Caco-2 (cell line): ENCODE measurements at regions not wholly inside any gene's neighbourhood (a gene's known extent, or its start where the extent isn't known, plus 50 kb on each side); places are given as distances from the start of the nearest gene placed in this dataset.

Experiments used
- BruUV-seq: library from RNA; stranded (reverse); fragments of 400-500 nt; replicated peaks from 2 replicates; lab custom pipeline; 2021; lab: Mats Ljungman, UMichigan
- CTCF ChIA-PET: fragments of 300-600 bp; sonication (Branson Sonifier 250); formaldehyde crosslinking; loops from one replicate; lab custom pipeline; 2022; ENCODE audit warnings: antibody characterized with exemption; lab: Charles Lee
- POLR2A ChIA-PET: fragments of 300-600 bp; sonication (Branson Sonifier 250); formaldehyde crosslinking; loops from one replicate; lab custom pipeline; 2022; ENCODE audit warnings: antibody characterized with exemption; lab: Charles Lee
- DNase-seq, 2 experiments: peaks; one replicate each; pipeline versions ENCODE4 v3.0.0 to v3.0.0-alpha.2; 2020 to 2022
- H3K27me3 ChIP-seq: replicated peaks from 2 replicates; pipeline ENCODE4 v1.6.0; 2011; ENCODE audit warnings: low read length; ENCODE audit not compliant: control insufficient read depth, insufficient read depth
- H3K36me3 ChIP-seq: 2 replicates; pipeline ENCODE4 v1.5.1; 2011; ENCODE audit warnings: low read length; ENCODE audit not compliant: control insufficient read depth, insufficient read depth
- H3K4me1 ChIP-seq: fragments of 250-450 bp; sonication (Bioruptor Pico); 2 replicates; pipeline ENCODE4 v1.5.1; 2020; ENCODE audit warnings: mild to moderate bottlenecking
- H3K4me3 ChIP-seq: 2 replicates; pipeline ENCODE4 v1.5.1; 2011; ENCODE audit warnings: low read depth, mild to moderate bottlenecking, control low read depth, low read length
- H3K9me3 ChIP-seq: fragments of 250-450 bp; sonication (Bioruptor Pico); 2 replicates; pipeline ENCODE4 v1.5.1; 2020; ENCODE audit warnings: mild to moderate bottlenecking, moderate library complexity
- H3K27ac Mint-ChIP-seq: one replicate; pipeline ENCODE4 v1.8.0; 2022; ENCODE audit warnings: mixed read lengths; ENCODE audit not compliant: unreplicated experiment
- H3K27me3 Mint-ChIP-seq: one replicate; pipeline ENCODE4 v1.8.0; 2022; ENCODE audit warnings: mixed read lengths; ENCODE audit not compliant: insufficient read depth, unreplicated experiment
- H3K36me3 Mint-ChIP-seq: one replicate; pipeline ENCODE4 v1.8.0; 2022; ENCODE audit warnings: mild to moderate bottlenecking, mixed read lengths; ENCODE audit not compliant: insufficient read depth, unreplicated experiment
- H3K4me1 Mint-ChIP-seq: one replicate; pipeline ENCODE4 v1.8.0; 2022; ENCODE audit warnings: low read depth, mixed read lengths; ENCODE audit not compliant: unreplicated experiment
- H3K4me3 Mint-ChIP-seq: one replicate; pipeline ENCODE4 v1.8.0; 2022; ENCODE audit warnings: mild to moderate bottlenecking, moderate library complexity, mixed read lengths; ENCODE audit not compliant: unreplicated experiment
- H3K9me3 Mint-ChIP-seq: one replicate; pipeline ENCODE4 v1.8.0; 2022; ENCODE audit warnings: mixed read lengths; ENCODE audit not compliant: unreplicated experiment
- CTCF ChIP-seq, 2 experiments: fragments of 200-600 bp in 1 of 2; IDR thresholded peaks; 1 replicate in 1 of 2; 2 replicates in 1 of 2; pipeline versions ENCODE4 v1.5.1 to v1.8.0; 2011 to 2022; ENCODE audit warnings: antibody characterized with exemption in 1 of 2, control low read depth in 1 of 2, inconsistent platforms in 1 of 2, low read depth in 1 of 2, low read length in 1 of 2, mild to moderate bottlenecking in 1 of 2, moderate library complexity in 1 of 2; ENCODE audit not compliant: insufficient read depth in 1 of 2, severe bottlenecking in 1 of 2, unreplicated experiment in 1 of 2
- intact Hi-C: fragments of 100-400 bp; cut with micrococcal nuclease; formaldehyde crosslinking; loops from one replicate; pipeline ENCODE4 v1.10.0; 2022; ENCODE audit not compliant: unreplicated experiment

DNA sequence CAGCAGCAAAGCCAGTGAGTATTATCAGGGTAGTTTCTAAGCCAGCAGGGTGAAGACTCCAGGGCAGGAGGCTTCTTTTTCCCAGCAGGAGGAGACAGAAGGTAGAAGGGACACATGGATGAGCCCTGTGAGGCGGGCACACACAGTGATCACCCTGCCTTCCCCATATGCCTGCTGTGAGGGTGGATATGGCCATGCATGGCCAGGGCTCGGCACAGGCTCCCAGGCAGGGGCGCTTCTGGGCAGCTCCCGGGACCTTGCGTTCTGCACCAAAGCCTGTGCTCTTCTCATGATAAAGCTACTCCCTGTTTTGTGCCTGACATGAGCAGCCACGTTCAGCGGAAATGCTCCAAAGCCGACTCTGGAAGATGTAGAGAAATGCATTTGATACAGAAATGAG, 807.2 kb downstream of the TYW1 start:
- H3K4me3 ChIP-seq, result no peak overlapping the region
- no peak overlapping the region for H3K4me3 Mint-ChIP-seq
- intact Hi-C loops, result no loop called here
- H3K27me3 Mint-ChIP-seq, result peaks cover 5% of the 10 kb centered on the region
- ChIA-PET POLR2A (no interaction called here), CTCF (no interaction called here)
- no peak for DNase-seq
- no TSS peak for BruUV-seq
- TF ChIP-seq CTCF (IDR thresholded peaks at IDR 0.05; ENCODE audit: insufficient read depth in 1 of 2, low read depth in 1 of 2, low read length in 1 of 2, severe bottlenecking in 1 of 2, unreplicated experiment in 1 of 2), result no peak
- H3K4me1 ChIP-seq, result no peaks in the 10 kb centered on the region
- peaks cover 13% of the 10 kb centered on the region for H3K9me3 Mint-ChIP-seq
- H3K27ac Mint-ChIP-seq, result no peak overlapping the region
- no peaks in the 10 kb centered on the region for H3K36me3 Mint-ChIP-seq
- H3K36me3 ChIP-seq, result no peaks in the 10 kb centered on the region
- H3K27me3 ChIP-seq, result no peaks in the 10 kb centered on the region
- no peaks in the 10 kb centered on the region for H3K9me3 ChIP-seq
- no peaks in the 10 kb centered on the region for H3K4me1 Mint-ChIP-seq

GRCh38 chr7:67805921-67806471, 809.4 kb downstream of the TYW1 start:
- no TSS peak for BruUV-seq
- DNase-seq, result no peak
- H3K27ac Mint-ChIP-seq, result no peak overlapping the region
- H3K27me3 Mint-ChIP-seq, result peaks cover 5% of the 10 kb centered on the region
- Histone ChIP-seq H3K9me3 (no peaks in the 10 kb centered on the region), H3K4me3 (no peak overlapping the region), H3K4me1 (no peaks in the 10 kb centered on the region), H3K36me3 (no peaks in the 10 kb centered on the region), H3K27me3 (no peaks in the 10 kb centered on the region)
- intact Hi-C loops, result no loop called here
- H3K4me1 Mint-ChIP-seq, result no peaks in the 10 kb centered on the region
- no peak overlapping the region for H3K4me3 Mint-ChIP-seq
- CTCF ChIA-PET, result no interaction called here
- no peaks in the 10 kb centered on the region for H3K9me3 Mint-ChIP-seq
- no peaks in the 10 kb centered on the region for H3K36me3 Mint-ChIP-seq
- POLR2A ChIA-PET, result no interaction called here
- no peak for TF ChIP-seq CTCF (IDR thresholded peaks at IDR 0.05; ENCODE audit: insufficient read depth in 1 of 2, low read depth in 1 of 2, low read length in 1 of 2, severe bottlenecking in 1 of 2, unreplicated experiment in 1 of 2)

DNA sequence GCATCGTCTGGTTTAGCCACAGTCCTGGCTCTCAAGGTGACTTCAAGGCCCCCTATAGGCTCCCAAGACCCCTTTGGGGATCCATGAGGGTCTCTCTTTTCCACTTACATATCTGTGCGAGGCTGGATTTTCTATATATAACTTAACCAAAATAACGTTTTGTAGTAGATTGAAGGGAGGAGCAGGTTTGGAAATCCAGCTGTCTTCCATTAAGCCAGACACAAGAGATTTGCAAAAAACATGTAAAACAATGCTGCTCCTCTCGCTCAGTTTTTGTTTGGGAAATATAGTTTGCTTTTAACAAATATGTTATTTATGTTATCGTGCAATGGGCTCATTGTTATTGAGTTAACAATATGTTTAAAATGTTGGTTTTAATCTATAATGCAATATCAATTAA, 811.2 kb downstream of the TYW1 start:
- Mint-ChIP-seq H3K4me1 (no peaks in the 10 kb centered on the region), H3K9me3 (no peaks in the 10 kb centered on the region), H3K27me3 (peaks cover 3% of the 10 kb centered on the region), H3K27ac (no peak overlapping the region), H3K4me3 (no peak overlapping the region), H3K36me3 (no peaks in the 10 kb centered on the region)
- Histone ChIP-seq H3K4me3 (no peak overlapping the region), H3K4me1 (no peaks in the 10 kb centered on the region), H3K27me3 (no peaks in the 10 kb centered on the region), H3K36me3 (no peaks in the 10 kb centered on the region), H3K9me3 (no peaks in the 10 kb centered on the region)
- no peak for TF ChIP-seq CTCF (IDR thresholded peaks at IDR 0.05; ENCODE audit: insufficient read depth in 1 of 2, low read depth in 1 of 2, low read length in 1 of 2, severe bottlenecking in 1 of 2, unreplicated experiment in 1 of 2)
- no peak for DNase-seq
- CTCF ChIA-PET, result no interaction called here
- intact Hi-C loops, result no loop called here
- no TSS peak for BruUV-seq
- POLR2A ChIA-PET, result no interaction called here
